Nephron progenitor cell (in vitro differentiated cells): ENCODE measurements at regions not wholly inside any gene's neighbourhood (a gene's known extent, or its start where the extent isn't known, plus 50 kb on each side); places are given as distances from the start of the nearest gene placed in this dataset.

Experiments used
- DNase-seq: peaks from one replicate; pipeline ENCODE4 v3.0.0; 2021
- H3K27ac Mint-ChIP-seq: 2 replicates; pipeline ENCODE4 v1.8.0; 2021; ENCODE audit warnings: mild to moderate bottlenecking, moderate library complexity, mixed read lengths
- H3K27me3 Mint-ChIP-seq: 2 replicates; pipeline ENCODE4 v1.8.0; 2021; ENCODE audit warnings: mild to moderate bottlenecking, low read depth, mixed read lengths; ENCODE audit not compliant: poor library complexity
- H3K36me3 Mint-ChIP-seq: 2 replicates; pipeline ENCODE4 v1.8.0; 2021; ENCODE audit warnings: low read depth, mixed read lengths
- H3K4me1 Mint-ChIP-seq: 2 replicates; pipeline ENCODE4 v1.8.0; 2021; ENCODE audit warnings: mixed read lengths
- H3K4me3 Mint-ChIP-seq: 2 replicates; pipeline ENCODE4 v1.8.0; 2021; ENCODE audit warnings: mild to moderate bottlenecking, moderate library complexity, mixed read lengths
- H3K9me3 Mint-ChIP-seq: 2 replicates; pipeline ENCODE4 v1.8.0; 2021; ENCODE audit warnings: mild to moderate bottlenecking, moderate library complexity, mixed read lengths
- TF ChIP-seq, protein P1 (sequence below): fragments of 200-600 bp; sonication (generic); IDR thresholded peaks from 2 replicates; pipeline ENCODE4 v1.5.0; 2021; ENCODE audit warnings: antibody characterized with exemption

DNA sequence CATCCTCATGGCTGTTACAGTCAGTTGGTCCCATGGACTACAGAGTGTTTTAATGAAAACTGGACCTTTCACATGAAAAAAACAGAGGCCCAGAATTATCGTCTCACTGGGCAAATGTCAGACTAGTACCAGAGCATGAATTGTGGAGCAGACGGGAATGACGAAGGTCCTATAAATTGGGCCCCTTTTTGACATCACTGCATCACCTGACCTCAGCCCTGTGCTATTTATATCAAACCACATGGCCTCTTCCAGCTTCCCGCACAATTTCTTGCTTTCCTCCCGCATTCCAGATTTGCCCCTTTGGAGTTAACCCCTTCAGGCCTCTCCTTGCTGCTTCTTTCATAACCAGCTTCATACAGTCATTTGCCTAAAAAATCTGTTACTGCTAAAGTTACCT lies 301.7 kb downstream of the ATPSCKMT start:
- Mint-ChIP-seq H3K27me3 (peaks cover 3% of the 10 kb centered on the region), H3K27ac (no peak overlapping the region)

DNA sequence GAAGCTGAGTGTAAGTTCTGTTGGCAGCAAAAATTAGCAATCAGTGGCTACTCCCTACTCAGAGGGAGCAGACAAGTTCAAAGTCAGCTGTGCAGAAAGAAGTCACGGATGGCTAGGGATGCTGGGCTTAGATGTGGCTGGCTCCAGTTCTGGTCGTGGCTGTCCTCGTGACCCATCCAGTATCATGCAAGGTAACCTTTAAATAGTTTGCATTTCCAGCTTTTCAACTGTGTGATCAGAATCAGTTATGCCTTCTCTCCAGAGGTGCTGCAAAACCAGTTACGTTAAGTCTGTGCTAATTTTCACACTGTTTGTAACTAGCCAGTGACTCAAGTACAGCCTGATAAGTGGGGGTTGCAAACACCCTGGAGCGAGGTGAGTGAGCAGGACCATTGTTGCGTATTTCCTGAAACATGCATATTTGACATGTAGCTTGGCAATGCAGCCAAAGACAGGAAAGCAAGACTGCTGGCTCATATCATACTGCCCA lies 302.4 kb downstream of the ATPSCKMT start:
- peaks cover 27% of the 10 kb centered on the region for H3K4me1 Mint-ChIP-seq

More for the DNA sequence above, 301.7 kb downstream of the ATPSCKMT start:
- H3K9me3 Mint-ChIP-seq = no peaks in the 10 kb centered on the region
- H3K36me3 Mint-ChIP-seq = no peaks in the 10 kb centered on the region
- TF ChIP-seq, protein P1, sequence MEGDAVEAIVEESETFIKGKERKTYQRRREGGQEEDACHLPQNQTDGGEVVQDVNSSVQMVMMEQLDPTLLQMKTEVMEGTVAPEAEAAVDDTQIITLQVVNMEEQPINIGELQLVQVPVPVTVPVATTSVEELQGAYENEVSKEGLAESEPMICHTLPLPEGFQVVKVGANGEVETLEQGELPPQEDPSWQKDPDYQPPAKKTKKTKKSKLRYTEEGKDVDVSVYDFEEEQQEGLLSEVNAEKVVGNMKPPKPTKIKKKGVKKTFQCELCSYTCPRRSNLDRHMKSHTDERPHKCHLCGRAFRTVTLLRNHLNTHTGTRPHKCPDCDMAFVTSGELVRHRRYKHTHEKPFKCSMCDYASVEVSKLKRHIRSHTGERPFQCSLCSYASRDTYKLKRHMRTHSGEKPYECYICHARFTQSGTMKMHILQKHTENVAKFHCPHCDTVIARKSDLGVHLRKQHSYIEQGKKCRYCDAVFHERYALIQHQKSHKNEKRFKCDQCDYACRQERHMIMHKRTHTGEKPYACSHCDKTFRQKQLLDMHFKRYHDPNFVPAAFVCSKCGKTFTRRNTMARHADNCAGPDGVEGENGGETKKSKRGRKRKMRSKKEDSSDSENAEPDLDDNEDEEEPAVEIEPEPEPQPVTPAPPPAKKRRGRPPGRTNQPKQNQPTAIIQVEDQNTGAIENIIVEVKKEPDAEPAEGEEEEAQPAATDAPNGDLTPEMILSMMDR = no peak
- no peak for DNase-seq
- H3K4me1 Mint-ChIP-seq = peaks cover 27% of the 10 kb centered on the region
- H3K4me3 Mint-ChIP-seq = no peak overlapping the region

DNA sequence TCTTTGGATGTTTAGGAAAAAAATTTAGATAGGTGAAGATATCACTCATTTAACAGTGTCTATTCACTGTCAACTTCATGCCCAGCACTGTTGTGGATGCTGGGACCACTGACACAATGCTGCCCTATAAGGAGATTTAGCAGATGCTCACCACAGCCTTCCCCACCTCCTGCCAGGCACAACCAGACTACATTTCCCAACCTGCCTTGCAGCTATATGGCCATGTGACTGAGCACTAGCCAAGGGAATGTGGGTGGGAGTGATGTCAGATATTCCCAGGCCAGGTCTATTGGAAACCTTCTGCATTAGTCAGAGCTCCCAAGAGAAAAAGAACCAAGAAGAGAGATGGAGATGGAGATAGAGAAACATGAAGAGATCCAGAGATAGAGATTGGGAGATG lies 302.6 kb upstream of the TAS2R1 start:
- peaks cover 2% of the 10 kb centered on the region for H3K27me3 Mint-ChIP-seq
- peaks cover 36% of the 10 kb centered on the region for H3K9me3 Mint-ChIP-seq
- H3K4me1 Mint-ChIP-seq = peaks cover 22% of the 10 kb centered on the region
- DNase-seq = no peak
- TF ChIP-seq, protein P1 = no peak
- no peak overlapping the region for H3K27ac Mint-ChIP-seq
- H3K4me3 Mint-ChIP-seq = no peak overlapping the region
- no peaks in the 10 kb centered on the region for H3K36me3 Mint-ChIP-seq

More for the DNA sequence above, 302.4 kb downstream of the ATPSCKMT start:
- Mint-ChIP-seq H3K4me3 (no peak overlapping the region), H3K9me3 (no peaks in the 10 kb centered on the region), H3K36me3 (no peaks in the 10 kb centered on the region), H3K27me3 (peaks cover 3% of the 10 kb centered on the region), H3K27ac (no peak overlapping the region)
- no peak for DNase-seq
- TF ChIP-seq, protein P1 = no peak

DNA sequence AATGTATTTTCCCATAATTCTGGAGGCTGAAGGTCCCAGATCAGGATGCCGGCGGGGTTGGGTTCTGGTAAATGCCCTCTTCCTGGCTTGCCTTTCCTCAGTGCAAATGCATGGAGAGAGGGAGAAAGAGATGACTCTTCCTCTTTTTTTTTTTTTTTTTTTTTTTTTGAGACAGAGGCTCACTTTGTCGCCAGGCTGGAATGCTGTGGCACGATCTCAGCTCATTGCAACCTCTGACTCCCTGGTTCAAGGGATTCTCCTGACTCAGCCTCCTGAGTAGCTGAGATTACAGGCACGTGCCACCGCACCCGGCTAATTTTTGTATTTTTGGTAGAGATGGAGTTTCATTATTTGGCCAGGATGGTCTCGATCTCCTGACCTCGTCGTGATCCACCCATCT lies 300.0 kb upstream of the TAS2R1 start:
- Mint-ChIP-seq H3K4me3 (no peak overlapping the region), H3K36me3 (no peaks in the 10 kb centered on the region), H3K27me3 (peaks cover 2% of the 10 kb centered on the region), H3K4me1 (peaks cover 36% of the 10 kb centered on the region), H3K9me3 (peaks cover 21% of the 10 kb centered on the region), H3K27ac (no peak overlapping the region)
- TF ChIP-seq, protein P1 = no peak
- DNase-seq = no peak

DNA sequence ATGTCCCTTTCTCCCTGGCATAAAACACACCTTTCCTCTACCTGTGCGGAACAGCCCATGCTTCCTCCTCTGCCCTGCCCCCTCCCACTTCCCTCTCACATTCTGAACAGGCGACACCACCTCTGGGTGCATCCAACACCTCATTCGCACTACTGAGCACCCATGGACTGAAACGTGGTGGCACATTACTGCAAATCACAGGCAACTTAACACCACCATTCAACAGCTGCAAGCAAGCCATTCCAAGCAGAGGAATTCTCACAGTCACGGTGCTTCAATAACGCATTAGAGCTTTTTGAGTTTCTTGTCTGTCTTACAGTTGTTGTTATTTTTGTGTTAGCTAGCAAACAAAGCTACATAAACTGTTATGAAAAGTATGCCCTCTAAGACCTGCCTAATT lies 298.2 kb upstream of the TAS2R1 start:
- Mint-ChIP-seq H3K36me3 (peaks cover 12% of the 10 kb centered on the region), H3K9me3 (peaks cover 20% of the 10 kb centered on the region), H3K27ac (peak overlapping the region; percentile 84), H3K4me3 (no peak overlapping the region), H3K4me1 (peaks cover 45% of the 10 kb centered on the region), H3K27me3 (peaks cover 2% of the 10 kb centered on the region)
- no peak for DNase-seq
- TF ChIP-seq, protein P1 = no peak

DNA sequence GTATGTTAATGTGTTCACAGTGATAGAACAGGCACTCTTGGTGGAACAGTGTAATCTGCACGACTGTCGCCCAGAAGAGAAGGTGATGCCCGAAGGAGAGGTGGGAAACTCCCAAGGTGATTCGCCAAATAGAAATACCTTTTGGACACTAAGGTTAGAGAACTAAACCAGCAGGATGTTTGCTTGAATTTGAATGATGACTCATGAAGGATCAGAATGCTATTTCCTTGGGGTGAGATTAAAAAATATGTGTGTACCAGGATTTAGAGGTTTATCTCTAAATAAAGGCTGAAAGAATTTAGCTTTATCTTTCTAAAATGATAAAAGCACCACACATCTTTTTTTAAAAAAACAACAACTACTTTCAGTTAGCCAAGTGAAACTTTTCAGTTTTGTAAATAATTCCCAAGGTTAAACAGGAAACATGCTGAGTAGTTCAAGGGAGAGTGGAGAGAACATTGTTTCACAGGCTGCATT lies 297.4 kb upstream of the TAS2R1 start:
- TF ChIP-seq, protein P1 = no peak
- Mint-ChIP-seq H3K27me3 (peaks cover 2% of the 10 kb centered on the region), H3K4me3 (no peak overlapping the region), H3K9me3 (peaks cover 23% of the 10 kb centered on the region), H3K27ac (no peak overlapping the region), H3K4me1 (peaks cover 45% of the 10 kb centered on the region), H3K36me3 (peaks cover 15% of the 10 kb centered on the region)
- DNase-seq = no peak
